OCI-LY1 (cell line): ENCODE measurements at regions not wholly inside any gene's neighbourhood (a gene's known extent, or its start where the extent isn't known, plus 50 kb on each side); places are given as distances from the start of the nearest gene placed in this dataset.

Source experiments
- EZH2 ChIP-seq: fragments of 200-600 bp; sonication (generic), shearing (Covaris generic); IDR thresholded peaks from 2 replicates; pipeline ENCODE4 v1.8.0; 2017; ENCODE audit warnings: borderline replicate concordance, mixed run types, mild to moderate bottlenecking, antibody characterized with exemption, low read length, moderate library complexity, mixed read lengths
- TF ChIP-seq, protein P1 (sequence below): fragments of 200-600 bp; sonication (generic), shearing (Covaris generic); IDR thresholded peaks from 2 replicates; pipeline ENCODE4 v1.5.1; 2017; ENCODE audit warnings: mild to moderate bottlenecking, antibody characterized with exemption, low read length, moderate library complexity, mixed read lengths

DNA sequence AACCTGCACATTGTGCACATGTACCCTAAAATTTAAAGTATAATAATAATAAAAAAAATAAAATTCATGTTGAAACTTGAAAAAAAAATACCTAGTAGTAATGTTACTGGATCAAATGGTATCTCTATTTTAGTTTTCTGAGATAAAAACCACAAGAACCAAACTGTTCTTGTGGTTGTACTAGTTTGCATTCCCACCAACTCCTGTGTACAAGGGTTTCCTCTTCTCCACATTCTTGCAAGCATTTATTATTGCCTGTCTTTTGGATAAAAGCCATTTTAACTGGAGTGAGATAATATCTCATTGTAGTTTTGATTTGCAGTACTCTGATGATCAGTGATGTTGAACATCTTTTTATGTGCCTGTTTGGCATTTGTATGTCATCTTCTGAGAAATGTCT lies 177.7 kb downstream of the KIF20B start:
- TF ChIP-seq, protein P1, sequence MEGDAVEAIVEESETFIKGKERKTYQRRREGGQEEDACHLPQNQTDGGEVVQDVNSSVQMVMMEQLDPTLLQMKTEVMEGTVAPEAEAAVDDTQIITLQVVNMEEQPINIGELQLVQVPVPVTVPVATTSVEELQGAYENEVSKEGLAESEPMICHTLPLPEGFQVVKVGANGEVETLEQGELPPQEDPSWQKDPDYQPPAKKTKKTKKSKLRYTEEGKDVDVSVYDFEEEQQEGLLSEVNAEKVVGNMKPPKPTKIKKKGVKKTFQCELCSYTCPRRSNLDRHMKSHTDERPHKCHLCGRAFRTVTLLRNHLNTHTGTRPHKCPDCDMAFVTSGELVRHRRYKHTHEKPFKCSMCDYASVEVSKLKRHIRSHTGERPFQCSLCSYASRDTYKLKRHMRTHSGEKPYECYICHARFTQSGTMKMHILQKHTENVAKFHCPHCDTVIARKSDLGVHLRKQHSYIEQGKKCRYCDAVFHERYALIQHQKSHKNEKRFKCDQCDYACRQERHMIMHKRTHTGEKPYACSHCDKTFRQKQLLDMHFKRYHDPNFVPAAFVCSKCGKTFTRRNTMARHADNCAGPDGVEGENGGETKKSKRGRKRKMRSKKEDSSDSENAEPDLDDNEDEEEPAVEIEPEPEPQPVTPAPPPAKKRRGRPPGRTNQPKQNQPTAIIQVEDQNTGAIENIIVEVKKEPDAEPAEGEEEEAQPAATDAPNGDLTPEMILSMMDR = no peak
- TF ChIP-seq EZH2 = no peak
